Osteocyte (in vitro differentiated cells): ENCODE measurements at regions not wholly inside any gene's neighbourhood (a gene's known extent, or its start where the extent isn't known, plus 50 kb on each side); places are given as distances from the start of the nearest gene placed in this dataset.

Experiments used
- DNase-seq: peaks from one replicate; pipeline ENCODE4 v3.0.0; 2021; ENCODE audit warnings: mixed read lengths; ENCODE audit not compliant: unreplicated experiment; ENCODE audit errors: extremely low spot score
- H3K27ac Mint-ChIP-seq: one replicate; pipeline ENCODE4 v1.8.0; 2021; ENCODE audit warnings: mild to moderate bottlenecking, mixed read lengths; ENCODE audit not compliant: unreplicated experiment
- H3K27me3 Mint-ChIP-seq: one replicate; pipeline ENCODE4 v1.8.0; 2021; ENCODE audit warnings: mixed read lengths; ENCODE audit not compliant: unreplicated experiment
- H3K36me3 Mint-ChIP-seq: one replicate; pipeline ENCODE4 v1.8.0; 2021; ENCODE audit warnings: mixed read lengths; ENCODE audit not compliant: unreplicated experiment
- H3K4me1 Mint-ChIP-seq: one replicate; pipeline ENCODE4 v1.8.0; 2021; ENCODE audit warnings: mixed read lengths; ENCODE audit not compliant: unreplicated experiment
- H3K4me3 Mint-ChIP-seq: one replicate; pipeline ENCODE4 v1.8.0; 2021; ENCODE audit warnings: mild to moderate bottlenecking, moderate library complexity, mixed read lengths; ENCODE audit not compliant: unreplicated experiment
- H3K9me3 Mint-ChIP-seq: one replicate; pipeline ENCODE4 v1.8.0; 2021; ENCODE audit warnings: mixed read lengths; ENCODE audit not compliant: unreplicated experiment
- TF ChIP-seq, protein P1 (sequence below): fragments of 200-600 bp; sonication (generic); IDR thresholded peaks from 2 replicates; pipeline ENCODE4 v1.5.0; 2021; ENCODE audit warnings: antibody characterized with exemption, mild to moderate bottlenecking, moderate library complexity

- Mint-ChIP-seq H3K36me3 (no peaks in the 10 kb centered on the region), H3K27me3 (peaks cover 5% of the 10 kb centered on the region), H3K27ac (no peak overlapping the region), H3K4me3 (no peak overlapping the region), H3K9me3 (peaks cover 3% of the 10 kb centered on the region), H3K4me1 (no peaks in the 10 kb centered on the region)
- DNase-seq: no peak
- TF ChIP-seq, protein P1, sequence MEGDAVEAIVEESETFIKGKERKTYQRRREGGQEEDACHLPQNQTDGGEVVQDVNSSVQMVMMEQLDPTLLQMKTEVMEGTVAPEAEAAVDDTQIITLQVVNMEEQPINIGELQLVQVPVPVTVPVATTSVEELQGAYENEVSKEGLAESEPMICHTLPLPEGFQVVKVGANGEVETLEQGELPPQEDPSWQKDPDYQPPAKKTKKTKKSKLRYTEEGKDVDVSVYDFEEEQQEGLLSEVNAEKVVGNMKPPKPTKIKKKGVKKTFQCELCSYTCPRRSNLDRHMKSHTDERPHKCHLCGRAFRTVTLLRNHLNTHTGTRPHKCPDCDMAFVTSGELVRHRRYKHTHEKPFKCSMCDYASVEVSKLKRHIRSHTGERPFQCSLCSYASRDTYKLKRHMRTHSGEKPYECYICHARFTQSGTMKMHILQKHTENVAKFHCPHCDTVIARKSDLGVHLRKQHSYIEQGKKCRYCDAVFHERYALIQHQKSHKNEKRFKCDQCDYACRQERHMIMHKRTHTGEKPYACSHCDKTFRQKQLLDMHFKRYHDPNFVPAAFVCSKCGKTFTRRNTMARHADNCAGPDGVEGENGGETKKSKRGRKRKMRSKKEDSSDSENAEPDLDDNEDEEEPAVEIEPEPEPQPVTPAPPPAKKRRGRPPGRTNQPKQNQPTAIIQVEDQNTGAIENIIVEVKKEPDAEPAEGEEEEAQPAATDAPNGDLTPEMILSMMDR: no peak
Observed at GRCh38 chr11:25737071-25737675, 594.8 kb upstream of the ANO3 start.

DNA sequence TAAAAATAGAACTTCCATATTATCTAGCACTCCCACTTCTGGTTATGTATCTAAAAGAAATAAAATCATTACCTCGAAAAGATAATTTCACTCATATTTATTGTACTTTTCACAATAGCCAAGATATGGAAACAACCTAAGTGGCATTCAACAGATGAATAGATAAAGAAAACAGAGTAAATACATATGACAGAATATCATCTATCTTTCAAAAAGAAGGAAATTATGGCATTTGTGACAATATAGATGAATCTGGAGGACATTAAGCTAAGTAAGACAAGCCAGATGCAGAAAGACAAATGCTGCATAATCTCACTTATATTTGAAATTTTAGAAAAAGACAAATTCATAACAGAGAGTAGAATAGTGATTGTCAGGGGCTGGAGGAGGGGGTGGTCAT, 590.0 kb upstream of the ANO3 start:
- peaks cover 3% of the 10 kb centered on the region for H3K27me3 Mint-ChIP-seq
- no peak overlapping the region for H3K27ac Mint-ChIP-seq
- no peaks in the 10 kb centered on the region for H3K4me1 Mint-ChIP-seq
- TF ChIP-seq, protein P1: no peak
- no peaks in the 10 kb centered on the region for H3K36me3 Mint-ChIP-seq
- H3K4me3 Mint-ChIP-seq: no peak overlapping the region
- H3K9me3 Mint-ChIP-seq: no peaks in the 10 kb centered on the region
- DNase-seq: no peak

GRCh38 chr11:25742800-25743199, 589.1 kb upstream of the ANO3 start:
- Mint-ChIP-seq H3K4me1 (no peaks in the 10 kb centered on the region), H3K36me3 (no peaks in the 10 kb centered on the region), H3K4me3 (no peak overlapping the region), H3K27me3 (no peaks in the 10 kb centered on the region), H3K27ac (no peak overlapping the region), H3K9me3 (no peaks in the 10 kb centered on the region)
- DNase-seq: no peak
- TF ChIP-seq, protein P1: no peak

DNA sequence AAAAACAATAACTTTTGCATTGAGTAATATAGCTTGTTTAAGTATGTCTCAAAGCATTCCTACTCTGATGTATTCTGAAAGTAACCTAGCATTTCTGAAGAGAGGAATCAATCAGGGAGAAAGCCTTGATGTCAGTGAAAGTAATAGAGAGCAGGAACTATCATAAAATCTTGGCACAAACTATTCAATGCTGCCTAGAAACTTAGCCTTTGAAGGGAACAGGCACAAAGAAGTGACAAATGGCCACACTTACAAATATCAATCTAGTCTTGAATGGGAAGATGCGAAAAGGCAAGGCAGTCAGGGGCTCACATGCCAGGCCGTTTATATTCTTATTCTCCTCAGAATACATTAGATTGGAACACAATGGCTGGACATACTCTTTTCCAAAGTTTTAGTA, 576.5 kb upstream of the ANO3 start:
- Mint-ChIP-seq H3K4me3 (no peak overlapping the region), H3K27me3 (peaks cover 6% of the 10 kb centered on the region), H3K9me3 (peaks cover 3% of the 10 kb centered on the region), H3K36me3 (no peaks in the 10 kb centered on the region), H3K27ac (no peak overlapping the region), H3K4me1 (no peaks in the 10 kb centered on the region)
- no peak for DNase-seq
- TF ChIP-seq, protein P1: no peak

DNA sequence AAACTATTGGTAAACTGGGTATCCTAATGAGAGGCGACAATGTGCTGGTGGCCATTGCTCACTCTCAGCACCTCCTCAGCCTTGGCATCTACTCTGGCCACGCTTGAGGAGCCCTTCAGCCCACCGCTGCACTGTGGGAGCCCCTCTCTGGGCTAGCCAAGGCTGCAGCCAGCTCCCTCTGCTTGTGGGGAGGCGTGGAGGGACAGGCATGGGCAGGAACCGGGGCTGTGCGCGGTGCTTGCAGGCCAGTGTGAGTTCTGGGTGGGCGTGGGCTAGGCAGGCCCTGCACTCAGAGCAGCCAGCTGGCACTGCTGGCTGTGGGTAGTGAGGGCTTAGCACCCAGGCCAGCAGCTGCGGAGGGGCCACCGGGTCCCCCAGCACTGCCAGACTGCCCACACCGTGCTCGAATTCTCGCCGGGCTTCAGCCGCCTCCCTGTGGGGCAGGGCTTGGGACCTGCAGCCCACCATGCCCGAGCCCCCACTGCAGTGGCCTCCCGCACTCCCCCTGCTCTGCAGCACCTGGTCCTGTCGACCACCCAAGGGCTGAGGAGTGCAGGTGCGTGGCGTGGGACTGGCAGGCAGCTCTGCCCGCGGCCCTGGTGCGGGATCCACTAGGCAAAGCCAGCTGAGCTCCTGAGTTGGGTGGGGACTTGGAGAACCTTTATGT, 575.9 kb upstream of the ANO3 start:
- H3K36me3 Mint-ChIP-seq: no peaks in the 10 kb centered on the region
- H3K9me3 Mint-ChIP-seq: peaks cover 9% of the 10 kb centered on the region
- H3K4me3 Mint-ChIP-seq: no peak overlapping the region
- TF ChIP-seq, protein P1: no peak
- H3K4me1 Mint-ChIP-seq: no peaks in the 10 kb centered on the region
- no peak overlapping the region for H3K27ac Mint-ChIP-seq
- peak; percentile 81 for DNase-seq
- H3K27me3 Mint-ChIP-seq: peaks cover 6% of the 10 kb centered on the region
